Testis (tissue), 2 donors: ENCODE measurements at regions not wholly inside any gene's neighbourhood (a gene's known extent, or its start where the extent isn't known, plus 50 kb on each side); places are given as distances from the start of the nearest gene placed in this dataset.

Experiments used
- DNase-seq: peaks from one replicate; pipeline ENCODE4 v3.0.0-alpha.2; 2019
- H3K27ac ChIP-seq, 2 donors: fragments of 200-600 bp; sonication (generic); one replicate each; pipeline ENCODE4 v1.5.1; 2019
- H3K27me3 ChIP-seq: fragments of 200-600 bp; sonication (generic); one replicate; pipeline ENCODE4 v1.5.1; 2019
- H3K36me3 ChIP-seq: fragments of 200-600 bp; sonication (generic); one replicate; pipeline ENCODE4 v1.5.1; 2017; ENCODE audit warnings: low read depth; ENCODE audit errors: missing control alignments
- H3K4me1 ChIP-seq: fragments of 200-600 bp; sonication (generic); one replicate; pipeline ENCODE4 v1.5.1; 2019
- H3K4me3 ChIP-seq, 2 donors: fragments of 200-600 bp; sonication (generic); one replicate each; pipeline ENCODE4 v1.5.1; 2017 to 2019
- H3K9me3 ChIP-seq: fragments of 200-600 bp; sonication (generic); one replicate; pipeline ENCODE4 v1.5.1; 2017
- CTCF ChIP-seq, 3 experiments: fragments of 450-650 bp in 2 of 3; fragments of 200-600 bp in 1 of 3; sonication (generic) in 1 of 3; IDR thresholded peaks; one replicate each; pipeline ENCODE4 v1.5.1; 2016 to 2019; ENCODE audit warnings: antibody characterized with exemption in 3 of 3, mild to moderate bottlenecking in 2 of 3, moderate library complexity in 1 of 3
- POLR2A ChIP-seq: fragments of 450-650 bp; IDR thresholded peaks from one replicate; pipeline ENCODE4 v1.6.1; 2017; ENCODE audit warnings: antibody characterized with exemption, mild to moderate bottlenecking, moderate library complexity
- WGBS, 2 donors: methylation state at CpG; one replicate each; pipeline ENCODE4 v1.1.5; 2018; 5-methylcytosine and 5-hydroxymethylcytosine counted together
- intact Hi-C: fragments of 100-400 bp; cut with DNase I; formaldehyde crosslinking; loops from one replicate; pipeline ENCODE4 v1.15.1; 2023; ENCODE audit warnings: low total_unique reads

- Histone ChIP-seq H3K9me3 (no peaks in the 10 kb centered on the region), H3K27me3 (no peaks in the 10 kb centered on the region), H3K4me1 (no peaks in the 10 kb centered on the region), H3K4me3 (no peak overlapping the region), H3K27ac (no peak overlapping the region), H3K36me3 (no peaks in the 10 kb centered on the region)
- intact Hi-C loops: no loop called here
- 54% methylated on average over 9 of the region's 9 CpGs for WGBS, 2 donors
- no peak for DNase-seq
- TF ChIP-seq CTCF (IDR thresholded peaks at IDR 0.05) (no peak), POLR2A (no peak)
Measured at GRCh38 chr2:101558740-101559525, 84.0 kb upstream of the RFX8 start.

GRCh38 chr2:101556033-101556459, 81.1 kb upstream of the RFX8 start:
- H3K4me3 ChIP-seq: no peak overlapping the region
- TF ChIP-seq CTCF (IDR thresholded peaks at IDR 0.05): no peak
- TF ChIP-seq POLR2A: no peak
- no peaks in the 10 kb centered on the region for H3K36me3 ChIP-seq
- 65 to 79% methylated on average over 4 to 7 of the region's 7 CpGs for WGBS, 2 donors
- DNase-seq: no peak
- no peaks in the 10 kb centered on the region for H3K9me3 ChIP-seq
- H3K27me3 ChIP-seq: no peaks in the 10 kb centered on the region
- intact Hi-C loops: no loop called here
- H3K4me1 ChIP-seq: no peaks in the 10 kb centered on the region
- H3K27ac ChIP-seq: no peak overlapping the region

GRCh38 chr2:101551336-101551888, 76.5 kb upstream of the RFX8 start:
- Histone ChIP-seq H3K4me3 (no peak overlapping the region), H3K27me3 (no peaks in the 10 kb centered on the region), H3K4me1 (no peaks in the 10 kb centered on the region), H3K9me3 (no peaks in the 10 kb centered on the region), H3K36me3 (no peaks in the 10 kb centered on the region), H3K27ac (no peak overlapping the region)
- TF ChIP-seq POLR2A: no peak
- no peak for TF ChIP-seq CTCF (IDR thresholded peaks at IDR 0.05)
- no peak for DNase-seq
- intact Hi-C loops: no loop called here
- WGBS, 2 donors: 56 to 60% methylated on average over 5 of the region's 5 CpGs

GRCh38 chr2:101550555-101550954, 75.6 kb upstream of the RFX8 start:
- 95 to 98% methylated on average over 3 of the region's 3 CpGs for WGBS, 2 donors
- Histone ChIP-seq H3K27ac (no peak overlapping the region), H3K27me3 (no peaks in the 10 kb centered on the region), H3K4me1 (no peaks in the 10 kb centered on the region), H3K4me3 (no peak overlapping the region), H3K9me3 (no peaks in the 10 kb centered on the region), H3K36me3 (no peaks in the 10 kb centered on the region)
- intact Hi-C loops: no loop called here
- TF ChIP-seq POLR2A (no peak), CTCF (IDR thresholded peaks at IDR 0.05) (no peak)
- DNase-seq: no peak

GRCh38 chr2:101549371-101549770, 74.5 kb upstream of the RFX8 start:
- Histone ChIP-seq H3K27me3 (no peaks in the 10 kb centered on the region), H3K4me3 (no peak overlapping the region), H3K4me1 (no peaks in the 10 kb centered on the region), H3K27ac (no peak overlapping the region), H3K36me3 (no peaks in the 10 kb centered on the region), H3K9me3 (no peaks in the 10 kb centered on the region)
- intact Hi-C loops: no loop called here
- no peak for DNase-seq
- TF ChIP-seq CTCF (IDR thresholded peaks at IDR 0.05) (no peak), POLR2A (no peak)
- WGBS, 2 donors: 67 to 93% methylated on average over 1 of the region's 1 CpG
